Spleen (tissue), 11 donors: ENCODE measurements at regions not wholly inside any gene's neighbourhood (a gene's known extent, or its start where the extent isn't known, plus 50 kb on each side); places are given as distances from the start of the nearest gene placed in this dataset.
A peak's percentile ranks its signal among the peaks of the same experiment; 100 is the strongest.

ENCODE experiments used
- DNase-seq: peaks from one replicate; pipeline ENCODE4 v3.0.0-alpha.2; 2020
- H3K27ac ChIP-seq, 8 donors: fragments of 200-600 bp; sonication (generic) in 7 of 8; 1 replicate in 4 of 8; 2 replicates in 4 of 8; pipeline versions ENCODE4 v1.5.0 to v1.8.0; 2016 to 2021; ENCODE audit warnings: inconsistent platforms in 4 of 8, mild to moderate bottlenecking in 4 of 8, moderate library complexity in 1 of 8
- H3K27me3 ChIP-seq, 7 donors: fragments of 200-600 bp; sonication (generic) in 6 of 7; replicated peaks in 1 of 7; 1 replicate in 4 of 7; 2 replicates in 3 of 7; pipeline versions ENCODE4 v1.5.0 to v1.8.0; 2016 to 2021; ENCODE audit warnings: inconsistent platforms in 3 of 7, mild to moderate bottlenecking in 1 of 7
- H3K36me3 ChIP-seq, 6 donors: fragments of 200-600 bp; sonication (generic) in 5 of 6; 1 replicate in 4 of 6; 2 replicates in 2 of 6; pipeline versions ENCODE4 v1.5.0 to v1.8.0; 2016 to 2021; ENCODE audit warnings: inconsistent platforms in 2 of 6
- H3K4me1 ChIP-seq, 6 donors: fragments of 200-600 bp; sonication (generic) in 5 of 6; 1 replicate in 3 of 6; 2 replicates in 3 of 6; pipeline versions ENCODE4 v1.5.0 to v1.8.0; 2016 to 2021; ENCODE audit warnings: inconsistent platforms in 3 of 6
- H3K4me3 ChIP-seq, 8 donors: fragments of 200-600 bp; sonication (generic) in 7 of 8; 1 replicate in 4 of 8; 2 replicates in 4 of 8; pipeline versions ENCODE4 v1.5.0 to v1.8.0; 2016 to 2021; ENCODE audit warnings: inconsistent platforms in 4 of 8, mild to moderate bottlenecking in 4 of 8, moderate library complexity in 2 of 8
- H3K9me3 ChIP-seq, 8 donors: fragments of 200-600 bp; sonication (generic) in 7 of 8; 1 replicate in 4 of 8; 2 replicates in 4 of 8; pipeline versions ENCODE4 v1.5.0 to v1.8.0; 2016 to 2021; ENCODE audit warnings: inconsistent platforms in 4 of 8
- POLR2A ChIP-seq, 3 donors: fragments of 450-650 bp; IDR thresholded peaks; one replicate each; pipeline ENCODE4 v1.5.1; 2017; ENCODE audit warnings: antibody characterized with exemption in 3 of 3, mild to moderate bottlenecking in 1 of 3
- POLR2AphosphoS5 ChIP-seq, 3 donors: sonication (generic); formaldehyde crosslinking; IDR thresholded peaks; one replicate each; pipeline ENCODE4 v1.5.1; 2017; ENCODE audit warnings: antibody characterized with exemption in 3 of 3
- WGBS, 5 donors: extraction: QIAGEN DNeasy Blood & Tissue Kit in 3 of 5; methylation state at CpG; one replicate each; pipeline versions ENCODE4 v1.1.5 to v1.1.7; 2013 to 2018; 5-methylcytosine and 5-hydroxymethylcytosine counted together
- intact Hi-C: fragments of 100-400 bp; cut with DNase I; formaldehyde crosslinking; loops from one replicate; pipeline ENCODE4 v1.15.0; 2023; ENCODE audit warnings: low total_unique reads
- TF ChIP-seq, protein P1 (sequence below), 11 experiments: fragments of 200-600 bp in 7 of 11; fragments of 450-650 bp in 4 of 11; sonication (generic) in 4 of 11; IDR thresholded peaks in 8 of 11; conservative IDR thresholded peaks in 3 of 11; 1 replicate in 7 of 11; 2 replicates in 4 of 11; pipeline versions ENCODE4 v1.4.0 to v1.8.0; 2016 to 2021; ENCODE audit warnings: antibody characterized with exemption in 11 of 11, inconsistent platforms in 4 of 11, mild to moderate bottlenecking in 1 of 11
- donor health status: healthy with polysubstance abuse.
- donor health status: DM: no; HTN: no; CAD: no; lungs with moderate emphysema.
- donor health status: DM: no; HTN: no; CAD: no.
- donor health status: Bipolar disorder and iron deficiency.
- donor health status: healthy.
- donor health status: DM: no; HTN: no; CAD: no.
- donor health status: DM: yes; HTN: yes; CAD: no.

DNA sequence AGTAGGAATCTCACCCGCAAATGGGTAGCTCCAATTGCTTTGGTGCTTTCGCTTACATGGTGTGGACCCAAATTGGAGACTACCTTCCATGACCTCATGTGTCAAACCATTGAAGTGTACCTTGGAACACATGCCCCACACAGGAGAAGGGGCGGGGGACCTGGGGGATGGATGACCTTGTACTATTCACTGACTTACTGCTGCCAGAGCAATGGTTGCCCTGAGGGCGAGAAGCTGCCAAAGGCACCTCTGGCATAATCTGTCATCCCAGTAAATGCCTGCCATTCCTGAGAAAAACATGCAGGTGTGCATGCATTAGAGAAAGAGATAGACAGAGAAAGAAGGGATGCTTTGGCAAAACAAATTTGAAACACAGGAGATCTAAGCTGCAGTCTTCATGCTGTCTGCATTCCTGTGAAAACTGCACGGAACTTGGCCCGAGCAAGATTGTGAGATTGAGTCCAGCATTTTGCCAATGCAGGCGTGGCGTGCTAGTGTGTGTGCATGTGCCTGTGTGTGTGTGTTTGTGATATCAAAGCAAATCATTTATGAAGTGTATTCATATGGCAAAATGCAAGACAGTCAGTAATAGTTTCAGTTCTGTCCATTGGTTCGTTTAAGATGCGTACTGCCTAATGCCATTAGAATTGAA, 219.5 kb upstream of the MDFIC2 start:
- no peaks in the 10 kb centered on the region for H3K36me3 ChIP-seq
- 79 to 90% (median 88%) methylated on average over 10 of the region's 10 CpGs for WGBS, 5 donors
- H3K9me3 ChIP-seq, result no peaks in the 10 kb centered on the region
- intact Hi-C loops, result no loop called here
- no peak overlapping the region for H3K4me3 ChIP-seq
- peaks cover 0 to 8% (median 0%) of the 10 kb centered on the region in 7 donors for H3K27me3 ChIP-seq
- no peaks in the 10 kb centered on the region for H3K4me1 ChIP-seq
- H3K27ac ChIP-seq, result no peak overlapping the region
- TF ChIP-seq POLR2A (IDR thresholded peaks at IDR 0.05) (no peak), POLR2AphosphoS5 (IDR thresholded peaks at IDR 0.05) (no peak)
- TF ChIP-seq, protein P1, sequence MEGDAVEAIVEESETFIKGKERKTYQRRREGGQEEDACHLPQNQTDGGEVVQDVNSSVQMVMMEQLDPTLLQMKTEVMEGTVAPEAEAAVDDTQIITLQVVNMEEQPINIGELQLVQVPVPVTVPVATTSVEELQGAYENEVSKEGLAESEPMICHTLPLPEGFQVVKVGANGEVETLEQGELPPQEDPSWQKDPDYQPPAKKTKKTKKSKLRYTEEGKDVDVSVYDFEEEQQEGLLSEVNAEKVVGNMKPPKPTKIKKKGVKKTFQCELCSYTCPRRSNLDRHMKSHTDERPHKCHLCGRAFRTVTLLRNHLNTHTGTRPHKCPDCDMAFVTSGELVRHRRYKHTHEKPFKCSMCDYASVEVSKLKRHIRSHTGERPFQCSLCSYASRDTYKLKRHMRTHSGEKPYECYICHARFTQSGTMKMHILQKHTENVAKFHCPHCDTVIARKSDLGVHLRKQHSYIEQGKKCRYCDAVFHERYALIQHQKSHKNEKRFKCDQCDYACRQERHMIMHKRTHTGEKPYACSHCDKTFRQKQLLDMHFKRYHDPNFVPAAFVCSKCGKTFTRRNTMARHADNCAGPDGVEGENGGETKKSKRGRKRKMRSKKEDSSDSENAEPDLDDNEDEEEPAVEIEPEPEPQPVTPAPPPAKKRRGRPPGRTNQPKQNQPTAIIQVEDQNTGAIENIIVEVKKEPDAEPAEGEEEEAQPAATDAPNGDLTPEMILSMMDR (IDR thresholded peaks at IDR 0.05 in 8 of 11, conservative IDR thresholded peaks at IDR 0.05 in 3 of 11), result no peak
- no peak for DNase-seq

DNA sequence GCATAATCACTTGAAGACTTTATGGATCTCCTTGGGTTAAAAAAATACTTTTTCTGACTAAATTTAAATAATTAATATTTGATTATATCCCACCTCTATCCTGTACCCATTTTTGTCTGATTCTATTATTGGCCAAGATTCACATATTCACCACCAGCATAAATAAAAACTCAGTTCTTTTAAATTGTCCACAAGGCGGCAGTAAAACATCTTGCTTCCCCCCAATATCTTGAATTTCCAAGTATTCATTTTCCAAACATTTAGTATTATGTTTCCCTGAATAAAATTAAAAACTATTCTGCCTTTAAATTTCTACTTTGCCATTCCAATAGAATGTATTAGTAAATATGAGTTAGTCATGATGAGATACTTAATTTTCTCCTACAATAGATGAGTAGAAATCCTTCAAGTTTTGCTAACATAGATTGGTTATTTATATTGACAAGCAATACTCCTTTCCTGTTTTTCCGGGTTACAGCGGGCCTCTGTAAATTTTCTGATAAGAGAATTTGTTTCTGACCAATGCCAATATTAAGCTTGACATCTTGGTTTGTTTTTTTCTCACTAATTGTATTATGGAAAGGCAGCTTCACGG, 218.7 kb upstream of the MDFIC2 start:
- no peak overlapping the region for H3K4me3 ChIP-seq
- TF ChIP-seq POLR2AphosphoS5 (IDR thresholded peaks at IDR 0.05), result no peak
- TF ChIP-seq, protein P1 (IDR thresholded peaks at IDR 0.05 in 8 of 11, conservative IDR thresholded peaks at IDR 0.05 in 3 of 11), result peak in 5 of 11 experiments; percentile 27 to 39 (median 38)
- no peak overlapping the region for H3K27ac ChIP-seq
- peaks cover 0 to 8% (median 0%) of the 10 kb centered on the region in 7 donors for H3K27me3 ChIP-seq
- WGBS, 5 donors, result 35 to 47% (median 41%) methylated on average over 4 of the region's 4 CpGs
- intact Hi-C loops, result no loop called here
- no peaks in the 10 kb centered on the region for H3K36me3 ChIP-seq
- H3K9me3 ChIP-seq, result no peaks in the 10 kb centered on the region
- H3K4me1 ChIP-seq, result no peaks in the 10 kb centered on the region
- no peak for DNase-seq

DNA sequence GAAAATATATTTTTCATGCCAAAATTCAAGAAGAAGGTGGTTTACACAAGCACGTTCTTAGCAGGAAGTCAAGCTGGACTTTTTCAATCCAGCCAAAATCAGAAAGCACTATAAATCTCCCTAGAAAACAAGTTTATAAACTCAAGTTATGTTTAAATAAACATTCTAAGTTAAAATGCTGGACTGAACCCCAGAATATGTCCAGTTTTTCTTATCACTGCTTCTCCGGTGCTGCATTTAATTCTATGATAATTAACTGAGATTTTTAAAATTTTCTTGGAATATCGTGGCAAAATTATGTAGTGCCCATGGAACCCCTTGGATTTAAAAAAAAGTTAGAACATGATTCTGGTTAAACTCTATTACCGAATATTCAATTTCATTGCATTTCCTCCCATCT, 218.2 kb upstream of the MDFIC2 start:
- DNase-seq, result no peak
- WGBS, 5 donors, result 57 to 69% (median 66%) methylated on average over 4 of the region's 4 CpGs
- no peak overlapping the region for H3K27ac ChIP-seq
- H3K4me1 ChIP-seq, result no peaks in the 10 kb centered on the region
- H3K4me3 ChIP-seq, result no peak overlapping the region
- H3K9me3 ChIP-seq, result no peaks in the 10 kb centered on the region
- H3K27me3 ChIP-seq, result peaks cover 0 to 8% (median 0%) of the 10 kb centered on the region in 7 donors
- no peaks in the 10 kb centered on the region for H3K36me3 ChIP-seq
- no peak for TF ChIP-seq POLR2A (IDR thresholded peaks at IDR 0.05)
- no peak for TF ChIP-seq POLR2AphosphoS5 (IDR thresholded peaks at IDR 0.05)
- TF ChIP-seq, protein P1 (IDR thresholded peaks at IDR 0.05 in 8 of 11, conservative IDR thresholded peaks at IDR 0.05 in 3 of 11), result no peak
- intact Hi-C loops, result no loop called here

DNA sequence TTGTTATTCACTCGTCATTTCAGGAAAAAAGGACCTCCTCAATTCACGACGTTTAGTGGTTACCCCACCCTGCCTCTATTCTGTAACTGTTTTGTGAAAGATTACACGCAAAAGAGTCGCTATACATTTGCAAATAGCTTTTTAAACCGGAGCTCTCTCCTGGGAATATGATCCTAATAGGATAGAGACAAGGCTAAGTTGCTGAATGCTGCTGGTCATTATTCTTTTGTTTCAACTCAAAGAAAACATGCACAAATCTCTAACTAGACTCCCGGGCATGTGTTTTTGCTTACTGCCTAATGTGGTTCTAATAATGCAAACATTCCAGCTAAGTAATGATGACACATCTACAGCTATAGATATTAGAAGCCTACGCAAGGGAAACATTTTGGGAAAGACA, 214.6 kb upstream of the MDFIC2 start:
- WGBS, 5 donors, result 80 to 87% (median 82%) methylated on average over 8 of the region's 8 CpGs
- Histone ChIP-seq H3K27ac (no peak overlapping the region), H3K4me3 (no peak overlapping the region), H3K36me3 (no peaks in the 10 kb centered on the region), H3K27me3 (peaks cover 0 to 8% (median 0%) of the 10 kb centered on the region in 7 donors), H3K4me1 (no peaks in the 10 kb centered on the region), H3K9me3 (no peaks in the 10 kb centered on the region)
- TF ChIP-seq, protein P1 (IDR thresholded peaks at IDR 0.05 in 8 of 11, conservative IDR thresholded peaks at IDR 0.05 in 3 of 11), result no peak
- TF ChIP-seq POLR2A (IDR thresholded peaks at IDR 0.05) (no peak), POLR2AphosphoS5 (IDR thresholded peaks at IDR 0.05) (no peak)
- intact Hi-C loops, result no loop called here
- no peak for DNase-seq
